CD4-positive, alpha-beta memory T cell (primary cell): ENCODE measurements at regions not wholly inside any gene's neighbourhood (a gene's known extent, or its start where the extent isn't known, plus 50 kb on each side); places are given as distances from the start of the nearest gene placed in this dataset.

ENCODE experiments used
- CTCF ChIA-PET: fragments of 350-600 bp; sonication (Branson Sonifier 250); formaldehyde crosslinking; loops from one replicate; lab custom pipeline; 2021; ENCODE audit warnings: inconsistent platforms; ENCODE audit not compliant: partially characterized antibody; lab: Charles Lee
- POLR2A ChIA-PET: fragments of 350-600 bp; sonication (Branson Sonifier 250); formaldehyde crosslinking; loops from one replicate; lab custom pipeline; 2021; ENCODE audit not compliant: partially characterized antibody; lab: Charles Lee
- DNase-seq, 5 donors: peaks; one replicate each; pipeline versions ENCODE4 v3.0.0 to v3.0.0-alpha.2; 2020 to 2022; ENCODE audit warnings: mixed read lengths in 1 of 5
- H3K27ac ChIP-seq: one replicate; pipeline ENCODE4 v1.7.0; 2013; ENCODE audit warnings: low read depth, low read length
- H3K27me3 ChIP-seq: 2 replicates; pipeline ENCODE4 v1.7.0; 2013; ENCODE audit warnings: mild to moderate bottlenecking, low read length, moderate library complexity; ENCODE audit not compliant: insufficient read depth
- H3K36me3 ChIP-seq: 2 replicates; pipeline ENCODE4 v1.7.0; 2013; ENCODE audit warnings: mild to moderate bottlenecking, low read length, moderate library complexity; ENCODE audit not compliant: insufficient read depth
- H3K4me1 ChIP-seq: 2 replicates; pipeline ENCODE4 v1.7.0; 2013; ENCODE audit warnings: mild to moderate bottlenecking, low read length, moderate library complexity; ENCODE audit not compliant: insufficient read depth
- H3K4me3 ChIP-seq, 2 donors: one replicate each; pipeline ENCODE4 v1.7.0; 2013; ENCODE audit warnings: low read length in 2 of 2, mild to moderate bottlenecking in 1 of 2
- H3K9me3 ChIP-seq, 2 donors: one replicate each; pipeline ENCODE4 v1.7.0; 2013; ENCODE audit warnings: low read length in 2 of 2, control low read depth in 1 of 2; ENCODE audit not compliant: control insufficient read depth in 1 of 2
- H3K27ac Mint-ChIP-seq, 7 donors: one replicate each; pipeline ENCODE4 v1.8.0; 2020 to 2021; ENCODE audit warnings: mixed read lengths in 7 of 7, mild to moderate bottlenecking in 6 of 7, inconsistent platforms in 3 of 7, moderate library complexity in 3 of 7
- H3K27me3 Mint-ChIP-seq, 2 donors: one replicate each; pipeline ENCODE4 v1.8.0; 2020 to 2021; ENCODE audit warnings: mixed read lengths in 2 of 2
- H3K36me3 Mint-ChIP-seq, 2 donors: one replicate each; pipeline ENCODE4 v1.8.0; 2020 to 2021; ENCODE audit warnings: mixed read lengths in 2 of 2, inconsistent platforms in 1 of 2, mild to moderate bottlenecking in 1 of 2
- H3K4me1 Mint-ChIP-seq, 4 donors: one replicate each; pipeline ENCODE4 v1.8.0; 2020 to 2021; ENCODE audit warnings: mixed read lengths in 4 of 4, mild to moderate bottlenecking in 1 of 4
- H3K4me3 Mint-ChIP-seq, 8 donors: one replicate each; pipeline ENCODE4 v1.8.0; 2020 to 2021; ENCODE audit warnings: mixed read lengths in 8 of 8, mild to moderate bottlenecking in 7 of 8, moderate library complexity in 6 of 8, inconsistent platforms in 3 of 8
- H3K9me3 Mint-ChIP-seq, 8 donors: one replicate each; pipeline ENCODE4 v1.8.0; 2020 to 2021; ENCODE audit warnings: mixed read lengths in 8 of 8, mild to moderate bottlenecking in 5 of 8, inconsistent platforms in 3 of 8, moderate library complexity in 1 of 8
- intact Hi-C: fragments of 100-400 bp; cut with micrococcal nuclease; formaldehyde crosslinking; loops from one replicate; pipeline ENCODE4 v1.15.1; 2023

GRCh38 chr2:6647046-6647445, 218.7 kb downstream of the CMPK2 start:
- DNase-seq = no peak
- ChIA-PET POLR2A (no interaction called here), CTCF (no interaction called here)
- Mint-ChIP-seq H3K4me1 (no peaks in the 10 kb centered on the region), H3K36me3 (no peaks in the 10 kb centered on the region), H3K9me3 (peaks cover 0 to 4% (median 0%) of the 10 kb centered on the region in 8 donors), H3K4me3 (no peak overlapping the region), H3K27ac (no peak overlapping the region), H3K27me3 (peaks cover 0 to 2% of the 10 kb centered on the region in 2 donors)
- H3K4me3 ChIP-seq = no peak overlapping the region
- H3K27ac ChIP-seq = no peak overlapping the region
- H3K36me3 ChIP-seq = no peaks in the 10 kb centered on the region
- H3K4me1 ChIP-seq = no peaks in the 10 kb centered on the region
- H3K9me3 ChIP-seq = no peaks in the 10 kb centered on the region
- intact Hi-C loops = no loop called here
- H3K27me3 ChIP-seq = no peaks in the 10 kb centered on the region

- H3K36me3 ChIP-seq = no peaks in the 10 kb centered on the region
- CTCF ChIA-PET = no interaction called here
- H3K27me3 Mint-ChIP-seq = no peaks in the 10 kb centered on the region
- H3K4me1 Mint-ChIP-seq = no peaks in the 10 kb centered on the region
- no peak overlapping the region for H3K27ac Mint-ChIP-seq
- H3K9me3 ChIP-seq = no peaks in the 10 kb centered on the region
- no peaks in the 10 kb centered on the region for H3K4me1 ChIP-seq
- DNase-seq = no peak
- intact Hi-C loops = no loop called here
- H3K9me3 Mint-ChIP-seq = peaks cover 0 to 6% (median 0%) of the 10 kb centered on the region in 8 donors
- no peak overlapping the region for H3K4me3 ChIP-seq
- no peaks in the 10 kb centered on the region for H3K27me3 ChIP-seq
- no peak overlapping the region for H3K4me3 Mint-ChIP-seq
- H3K36me3 Mint-ChIP-seq = no peaks in the 10 kb centered on the region
- POLR2A ChIA-PET = no interaction called here
- H3K27ac ChIP-seq = no peak overlapping the region
Measured at GRCh38 chr2:6648596-6649247, 217.0 kb downstream of the CMPK2 start.

GRCh38 chr2:6650311-6650710, 215.4 kb downstream of the CMPK2 start:
- H3K27me3 ChIP-seq = no peaks in the 10 kb centered on the region
- H3K27ac ChIP-seq = no peak overlapping the region
- no peak overlapping the region for H3K4me3 ChIP-seq
- no peaks in the 10 kb centered on the region for H3K36me3 Mint-ChIP-seq
- H3K4me3 Mint-ChIP-seq = no peak overlapping the region
- no peak overlapping the region for H3K27ac Mint-ChIP-seq
- CTCF ChIA-PET = no interaction called here
- no peaks in the 10 kb centered on the region for H3K4me1 ChIP-seq
- no peak for DNase-seq
- H3K27me3 Mint-ChIP-seq = no peaks in the 10 kb centered on the region
- no peaks in the 10 kb centered on the region for H3K9me3 ChIP-seq
- no peaks in the 10 kb centered on the region for H3K36me3 ChIP-seq
- H3K4me1 Mint-ChIP-seq = no peaks in the 10 kb centered on the region
- intact Hi-C loops = no loop called here
- POLR2A ChIA-PET = no interaction called here
- H3K9me3 Mint-ChIP-seq = peaks cover 0 to 6% (median 0%) of the 10 kb centered on the region in 8 donors

- H3K27me3 Mint-ChIP-seq = peaks cover 0 to 2% of the 10 kb centered on the region in 2 donors
- no peaks in the 10 kb centered on the region for H3K27me3 ChIP-seq
- no peaks in the 10 kb centered on the region for H3K4me1 Mint-ChIP-seq
- no peaks in the 10 kb centered on the region for H3K4me1 ChIP-seq
- H3K4me3 Mint-ChIP-seq = no peak overlapping the region
- H3K27ac Mint-ChIP-seq = no peak overlapping the region
- H3K9me3 Mint-ChIP-seq = peaks cover 0 to 6% (median 0%) of the 10 kb centered on the region in 8 donors
- no peaks in the 10 kb centered on the region for H3K36me3 Mint-ChIP-seq
- no peak overlapping the region for H3K4me3 ChIP-seq
- ChIA-PET CTCF (no interaction called here), POLR2A (no interaction called here)
- intact Hi-C loops = no loop called here
- DNase-seq = no peak
- no peaks in the 10 kb centered on the region for H3K36me3 ChIP-seq
- no peak overlapping the region for H3K27ac ChIP-seq
- H3K9me3 ChIP-seq = no peaks in the 10 kb centered on the region
Measured at GRCh38 chr2:6652251-6652650, 213.5 kb downstream of the CMPK2 start.

GRCh38 chr2:6653281-6653750, 212.4 kb downstream of the CMPK2 start:
- Histone ChIP-seq H3K4me3 (no peak overlapping the region), H3K27me3 (no peaks in the 10 kb centered on the region), H3K36me3 (no peaks in the 10 kb centered on the region), H3K4me1 (no peaks in the 10 kb centered on the region), H3K27ac (no peak overlapping the region), H3K9me3 (no peaks in the 10 kb centered on the region)
- H3K36me3 Mint-ChIP-seq = no peaks in the 10 kb centered on the region
- no peaks in the 10 kb centered on the region for H3K4me1 Mint-ChIP-seq
- intact Hi-C loops = no loop called here
- POLR2A ChIA-PET = no interaction called here
- H3K27me3 Mint-ChIP-seq = peaks cover 0 to 4% of the 10 kb centered on the region in 2 donors
- H3K27ac Mint-ChIP-seq = no peak overlapping the region
- CTCF ChIA-PET = no interaction called here
- DNase-seq = no peak
- H3K4me3 Mint-ChIP-seq = no peak overlapping the region
- peaks cover 0 to 4% (median 0%) of the 10 kb centered on the region in 8 donors for H3K9me3 Mint-ChIP-seq

GRCh38 chr2:6654279-6654678, 211.4 kb downstream of the CMPK2 start:
- Histone ChIP-seq H3K27ac (no peak overlapping the region), H3K36me3 (no peaks in the 10 kb centered on the region), H3K4me3 (no peak overlapping the region), H3K4me1 (no peaks in the 10 kb centered on the region), H3K27me3 (no peaks in the 10 kb centered on the region), H3K9me3 (no peaks in the 10 kb centered on the region)
- Mint-ChIP-seq H3K27me3 (peaks cover 0 to 4% of the 10 kb centered on the region in 2 donors), H3K27ac (no peak overlapping the region), H3K4me1 (no peaks in the 10 kb centered on the region), H3K4me3 (no peak overlapping the region), H3K9me3 (peaks cover 0 to 4% (median 0%) of the 10 kb centered on the region in 8 donors), H3K36me3 (no peaks in the 10 kb centered on the region)
- POLR2A ChIA-PET = no interaction called here
- CTCF ChIA-PET = interaction anchor here (1.4 kb wide), 1 partner anchor 33 kb away, joined by 3 read pairs; no protein-coding TSS in a partner anchor
- no peak for DNase-seq
- intact Hi-C loops = no loop called here

- Mint-ChIP-seq H3K27me3 (peaks cover 2 to 4% of the 10 kb centered on the region in 2 donors), H3K36me3 (no peaks in the 10 kb centered on the region), H3K4me1 (no peaks in the 10 kb centered on the region), H3K9me3 (peaks cover 0 to 4% (median 0%) of the 10 kb centered on the region in 8 donors), H3K27ac (no peak overlapping the region), H3K4me3 (no peak overlapping the region)
- H3K27ac ChIP-seq = no peak overlapping the region
- no peak overlapping the region for H3K4me3 ChIP-seq
- POLR2A ChIA-PET = no interaction called here
- no peaks in the 10 kb centered on the region for H3K4me1 ChIP-seq
- no peaks in the 10 kb centered on the region for H3K27me3 ChIP-seq
- H3K36me3 ChIP-seq = no peaks in the 10 kb centered on the region
- intact Hi-C loops = no loop called here
- DNase-seq = no peak
- no peaks in the 10 kb centered on the region for H3K9me3 ChIP-seq
- CTCF ChIA-PET = no interaction called here
Measured at GRCh38 chr2:6656633-6657032, 209.1 kb downstream of the CMPK2 start.
